RWPE1 (cell line): ENCODE measurements at regions not wholly inside any gene's neighbourhood (a gene's known extent, or its start where the extent isn't known, plus 50 kb on each side); places are given as distances from the start of the nearest gene placed in this dataset.

Experiments used
- CTCF ChIA-PET: fragments of 350-600 bp; sonication (Branson Sonifier 250); formaldehyde crosslinking; extraction: SDS; loops from one replicate; lab custom pipeline; 2021; lab: Yijun Ruan, JAX
- POLR2A ChIA-PET: fragments of 400-600 bp; formaldehyde crosslinking; extraction: SDS; loops from one replicate; lab custom pipeline; 2020; ENCODE audit warnings: antibody characterized with exemption; ENCODE audit not compliant: low non-redundant PET; lab: Yijun Ruan, JAX
- DNase-seq: peaks from one replicate; pipeline ENCODE4 v3.0.0; 2012; ENCODE audit warnings: low spot score
- H3K27ac ChIP-seq: fragments of 450-650 bp; 2 replicates; pipeline ENCODE4 v1.5.1; 2017
- CTCF ChIP-seq: fragments of 450-650 bp; conservative IDR thresholded peaks from 2 replicates; pipeline ENCODE4 v1.5.1; 2017; ENCODE audit warnings: low read depth, mild to moderate bottlenecking

- ChIA-PET CTCF (interaction anchor here (0.6 kb wide), 1 partner anchor 126 kb away, joined by 3 read pairs; no protein-coding TSS in a partner anchor), POLR2A (interaction anchor here (0.9 kb wide), 1 partner anchor 16 kb away, joined by 5 read pairs; no protein-coding TSS in a partner anchor)
- TF ChIP-seq CTCF: no peak
- peak overlapping the region; percentile 100 for H3K27ac ChIP-seq
- no peak for DNase-seq
These were observed 75.4 kb upstream of the WNT7B start for GRCh38 chr22:46052331-46052771.

- CTCF ChIA-PET: no interaction called here
- POLR2A ChIA-PET: interaction anchor here (0.6 to 0.9 kb wide), 2 partner anchors 16 to 18 kb away, joined by 3 to 5 read pairs; no protein-coding TSS in a partner anchor
- DNase-seq: no peak
- no peak for TF ChIP-seq CTCF
- H3K27ac ChIP-seq: peak overlapping the region; percentile 100
These were observed 76.0 kb upstream of the WNT7B start for GRCh38 chr22:46052801-46053562.

GRCh38 chr22:46053563-46054090, 76.7 kb upstream of the WNT7B start:
- peak; percentile 79 for DNase-seq
- TF ChIP-seq CTCF: no peak
- H3K27ac ChIP-seq: peak overlapping the region; percentile 100
- POLR2A ChIA-PET: interaction anchor here (0.5 to 0.6 kb wide), 3 partner anchors 17 to 40 kb away, joined by 3 to 4 read pairs (median 3); no protein-coding TSS in a partner anchor
- CTCF ChIA-PET: no interaction called here

GRCh38 chr22:46054091-46055073, 77.4 kb upstream of the WNT7B start:
- peak; percentile 81 for DNase-seq
- ChIA-PET POLR2A (interaction anchor here (0.5 to 0.6 kb wide), 2 partner anchors 21 to 41 kb away, joined by 3 to 4 read pairs; no protein-coding TSS in a partner anchor), CTCF (interaction anchor here (1.0 kb wide), 1 partner anchor 13 kb away, joined by 9 read pairs; no protein-coding TSS in a partner anchor)
- peak overlapping the region; percentile 100 for H3K27ac ChIP-seq
- no peak for TF ChIP-seq CTCF

- peak overlapping the region; percentile 100 for H3K27ac ChIP-seq
- TF ChIP-seq CTCF: no peak
- DNase-seq: no peak
- ChIA-PET CTCF (interaction anchor here (1.0 kb wide), 2 partner anchors 14 to 49 kb away, joined by 3 to 9 read pairs; no protein-coding TSS in a partner anchor), POLR2A (no interaction called here)
These were observed 78.4 kb upstream of the WNT7B start for GRCh38 chr22:46055181-46055875.
